ENCODE measurements at regions not wholly inside any gene's neighbourhood (a gene's known extent, or its start where the extent isn't known, plus 50 kb on each side); places are given as distances from the start of the nearest gene placed in this dataset.

GRCh38 chr10:33537066-33537465 lies 202.6 kb upstream of the NRP1 start:
- TF ChIP-seq CTCF (IDR thresholded peaks at IDR 0.05) (no peak), ZFX (IDR thresholded peaks at IDR 0.05; ENCODE audit: borderline replicate concordance) (no peak)
